Bronchial epithelial cell (primary cell): ENCODE measurements at regions not wholly inside any gene's neighbourhood (a gene's known extent, or its start where the extent isn't known, plus 50 kb on each side); places are given as distances from the start of the nearest gene placed in this dataset.
"Not testable (repeated sequence)": the region's sequence is repeated elsewhere in the genome, so short reads cannot be mapped to it uniquely, and the experiment has no call there.

ENCODE experiments used
- DNase-seq: peaks from one replicate; pipeline ENCODE4 v3.0.0-alpha.2; 2010; ENCODE audit warnings: low read depth
- FAIRE-seq: peaks from 2 replicates; lab custom pipeline; 2011; peaks lifted over from hg19 to GRCh38; lab: Jason Lieb, UNC
- H3K27me3 ChIP-seq: 2 replicates; pipeline ENCODE4 v1.5.1; 2011; ENCODE audit warnings: low read length; ENCODE audit not compliant: control insufficient read depth, insufficient read depth
- H3K36me3 ChIP-seq: 2 replicates; pipeline ENCODE4 v1.5.1; 2011; ENCODE audit warnings: low read length; ENCODE audit not compliant: control insufficient read depth, insufficient read depth
- H3K4me3 ChIP-seq: 2 replicates; pipeline ENCODE4 v1.5.1; 2011; ENCODE audit warnings: mild to moderate bottlenecking, low read depth, low read length, control low read depth
- CTCF ChIP-seq: IDR thresholded peaks from 2 replicates; pipeline ENCODE4 v1.5.1; 2011; ENCODE audit warnings: mild to moderate bottlenecking, moderate library complexity, low read length, control low read depth, inconsistent platforms; ENCODE audit not compliant: insufficient read depth, severe bottlenecking

- Histone ChIP-seq H3K4me3 (no peak overlapping the region), H3K27me3 (no peaks in the 10 kb centered on the region), H3K36me3 (no peaks in the 10 kb centered on the region)
- TF ChIP-seq CTCF, result no peak
- FAIRE-seq, result no peak
- peak; percentile 93 for DNase-seq
These were observed 110.8 kb upstream of the RUNX1 start for GRCh38 chr21:35159881-35160280.

GRCh38 chr21:35157374-35157773, 108.3 kb upstream of the RUNX1 start:
- not testable (repeated sequence) for DNase-seq, H3K4me3 ChIP-seq, H3K36me3 ChIP-seq, H3K27me3 ChIP-seq, FAIRE-seq

- FAIRE-seq (no peak), DNase-seq (no peak)
- no peaks in the 10 kb centered on the region for H3K27me3 ChIP-seq
- no peak for TF ChIP-seq CTCF
- H3K36me3 ChIP-seq, result no peaks in the 10 kb centered on the region
- H3K4me3 ChIP-seq, result no peak overlapping the region
These were observed 107.5 kb upstream of the RUNX1 start for GRCh38 chr21:35156293-35157278.

GRCh38 chr21:35154788-35155187, 105.7 kb upstream of the RUNX1 start:
- no peaks in the 10 kb centered on the region for H3K36me3 ChIP-seq
- DNase-seq, result no peak
- FAIRE-seq, result no peak
- H3K27me3 ChIP-seq, result no peaks in the 10 kb centered on the region
- no peak for TF ChIP-seq CTCF
- no peak overlapping the region for H3K4me3 ChIP-seq

GRCh38 chr21:35153671-35154070, 104.6 kb upstream of the RUNX1 start:
- H3K36me3 ChIP-seq, result no peaks in the 10 kb centered on the region
- TF ChIP-seq CTCF, result no peak
- no peak overlapping the region for H3K4me3 ChIP-seq
- FAIRE-seq (no peak), DNase-seq (no peak)
- H3K27me3 ChIP-seq, result no peaks in the 10 kb centered on the region

GRCh38 chr21:35150562-35151226, 101.6 kb upstream of the RUNX1 start:
- DNase-seq, result peak; percentile 68
- Histone ChIP-seq H3K36me3 (no peaks in the 10 kb centered on the region), H3K4me3 (no peak overlapping the region), H3K27me3 (no peaks in the 10 kb centered on the region)
- TF ChIP-seq CTCF, result no peak
- FAIRE-seq, result no peak
